ENCODE measurements at regions not wholly inside any gene's neighbourhood (a gene's known extent, or its start where the extent isn't known, plus 50 kb on each side); places are given as distances from the start of the nearest gene placed in this dataset.

GRCh38 chr21:19123053-19123452 lies 719.5 kb upstream of the TMPRSS15 start:
- Histone ChIP-seq H3K4me3 (no peak overlapping the region), H3K27me3 (no peaks in the 10 kb centered on the region), H3K9me3 (no peaks in the 10 kb centered on the region), H3K36me3 (no peaks in the 10 kb centered on the region), H3K4me1 (no peaks in the 10 kb centered on the region), H3K27ac (no peak overlapping the region)
- TF ChIP-seq, protein P1, sequence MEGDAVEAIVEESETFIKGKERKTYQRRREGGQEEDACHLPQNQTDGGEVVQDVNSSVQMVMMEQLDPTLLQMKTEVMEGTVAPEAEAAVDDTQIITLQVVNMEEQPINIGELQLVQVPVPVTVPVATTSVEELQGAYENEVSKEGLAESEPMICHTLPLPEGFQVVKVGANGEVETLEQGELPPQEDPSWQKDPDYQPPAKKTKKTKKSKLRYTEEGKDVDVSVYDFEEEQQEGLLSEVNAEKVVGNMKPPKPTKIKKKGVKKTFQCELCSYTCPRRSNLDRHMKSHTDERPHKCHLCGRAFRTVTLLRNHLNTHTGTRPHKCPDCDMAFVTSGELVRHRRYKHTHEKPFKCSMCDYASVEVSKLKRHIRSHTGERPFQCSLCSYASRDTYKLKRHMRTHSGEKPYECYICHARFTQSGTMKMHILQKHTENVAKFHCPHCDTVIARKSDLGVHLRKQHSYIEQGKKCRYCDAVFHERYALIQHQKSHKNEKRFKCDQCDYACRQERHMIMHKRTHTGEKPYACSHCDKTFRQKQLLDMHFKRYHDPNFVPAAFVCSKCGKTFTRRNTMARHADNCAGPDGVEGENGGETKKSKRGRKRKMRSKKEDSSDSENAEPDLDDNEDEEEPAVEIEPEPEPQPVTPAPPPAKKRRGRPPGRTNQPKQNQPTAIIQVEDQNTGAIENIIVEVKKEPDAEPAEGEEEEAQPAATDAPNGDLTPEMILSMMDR (IDR thresholded peaks at IDR 0.05), result no peak
- no peak for DNase-seq (ENCODE audit: low spot score)

DNA sequence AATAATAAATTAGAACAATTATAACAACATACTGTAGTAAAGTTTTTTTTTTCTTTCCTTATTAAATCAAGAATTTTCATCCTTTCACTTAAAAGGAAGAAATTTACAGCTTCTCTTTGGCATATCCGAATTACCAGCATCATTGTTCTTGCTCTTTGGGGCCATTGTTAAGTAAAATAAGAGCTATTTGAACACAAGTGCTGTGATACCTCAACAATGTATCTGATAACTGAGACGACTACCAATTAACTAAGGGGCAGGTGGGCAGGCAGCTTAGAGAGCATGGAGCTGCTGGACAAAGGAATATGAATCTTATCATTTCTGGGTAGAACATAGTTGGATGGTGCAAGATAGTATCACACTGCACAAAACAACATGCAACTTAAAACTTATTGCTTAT lies 719.9 kb upstream of the TMPRSS15 start:
- Histone ChIP-seq H3K9me3 (no peaks in the 10 kb centered on the region), H3K4me1 (no peaks in the 10 kb centered on the region), H3K27ac (no peak overlapping the region), H3K36me3 (no peaks in the 10 kb centered on the region), H3K27me3 (no peaks in the 10 kb centered on the region), H3K4me3 (no peak overlapping the region)
- TF ChIP-seq, protein P1 (IDR thresholded peaks at IDR 0.05), result no peak
- no peak for DNase-seq (ENCODE audit: low spot score)

GRCh38 chr21:19124691-19125090 lies 721.1 kb upstream of the TMPRSS15 start:
- TF ChIP-seq, protein P1 (IDR thresholded peaks at IDR 0.05), result no peak
- Histone ChIP-seq H3K4me3 (no peak overlapping the region), H3K27ac (no peak overlapping the region), H3K4me1 (no peaks in the 10 kb centered on the region), H3K9me3 (no peaks in the 10 kb centered on the region), H3K36me3 (no peaks in the 10 kb centered on the region), H3K27me3 (no peaks in the 10 kb centered on the region)
- DNase-seq (ENCODE audit: low spot score), result no peak

DNA sequence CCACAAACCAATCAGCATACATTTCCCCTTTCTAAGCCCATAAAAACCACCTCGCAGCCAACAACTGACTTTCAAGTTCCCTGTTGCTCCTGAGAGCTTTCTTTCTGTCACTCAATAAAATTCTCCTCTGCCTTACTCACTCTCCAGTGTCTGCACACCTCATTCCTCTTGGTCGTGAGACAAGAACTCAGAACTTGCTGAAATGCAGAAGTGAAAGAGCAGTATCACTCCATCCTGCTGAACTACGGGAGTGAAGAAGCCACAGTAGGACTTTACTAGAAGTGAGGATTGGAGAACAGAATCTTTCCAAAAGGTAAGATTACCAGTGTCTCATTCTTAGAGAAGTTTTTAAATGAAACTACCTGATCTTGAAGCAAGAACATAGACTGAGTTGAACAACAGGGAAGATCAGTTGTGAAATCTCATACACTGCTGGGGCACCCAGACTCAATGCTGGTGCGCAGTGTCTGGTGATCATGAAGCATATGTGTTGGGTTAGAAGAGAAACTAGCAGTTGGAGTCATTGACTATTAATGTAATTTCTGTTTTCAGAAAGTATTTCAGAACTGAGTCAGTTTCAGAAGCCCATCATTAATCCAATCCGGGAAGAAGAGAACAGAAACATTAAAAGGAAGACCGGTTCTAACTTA lies 726.9 kb upstream of the TMPRSS15 start:
- H3K27me3 ChIP-seq, result no peaks in the 10 kb centered on the region
- no peak overlapping the region for H3K27ac ChIP-seq
- DNase-seq (ENCODE audit: low spot score), result no peak
- H3K36me3 ChIP-seq, result no peaks in the 10 kb centered on the region
- TF ChIP-seq, protein P1 (IDR thresholded peaks at IDR 0.05), result no peak
- no peak overlapping the region for H3K4me3 ChIP-seq
- no peaks in the 10 kb centered on the region for H3K4me1 ChIP-seq
- no peaks in the 10 kb centered on the region for H3K9me3 ChIP-seq

- H3K4me1 ChIP-seq, result no peaks in the 10 kb centered on the region
- DNase-seq (ENCODE audit: low spot score), result no peak
- no peak overlapping the region for H3K27ac ChIP-seq
- H3K4me3 ChIP-seq, result no peak overlapping the region
- H3K9me3 ChIP-seq, result no peaks in the 10 kb centered on the region
- H3K27me3 ChIP-seq, result no peaks in the 10 kb centered on the region
- H3K36me3 ChIP-seq, result no peaks in the 10 kb centered on the region
- TF ChIP-seq, protein P1 (IDR thresholded peaks at IDR 0.05), result no peak
Observed at GRCh38 chr21:19141511-19141910, 737.9 kb upstream of the TMPRSS15 start.

DNA sequence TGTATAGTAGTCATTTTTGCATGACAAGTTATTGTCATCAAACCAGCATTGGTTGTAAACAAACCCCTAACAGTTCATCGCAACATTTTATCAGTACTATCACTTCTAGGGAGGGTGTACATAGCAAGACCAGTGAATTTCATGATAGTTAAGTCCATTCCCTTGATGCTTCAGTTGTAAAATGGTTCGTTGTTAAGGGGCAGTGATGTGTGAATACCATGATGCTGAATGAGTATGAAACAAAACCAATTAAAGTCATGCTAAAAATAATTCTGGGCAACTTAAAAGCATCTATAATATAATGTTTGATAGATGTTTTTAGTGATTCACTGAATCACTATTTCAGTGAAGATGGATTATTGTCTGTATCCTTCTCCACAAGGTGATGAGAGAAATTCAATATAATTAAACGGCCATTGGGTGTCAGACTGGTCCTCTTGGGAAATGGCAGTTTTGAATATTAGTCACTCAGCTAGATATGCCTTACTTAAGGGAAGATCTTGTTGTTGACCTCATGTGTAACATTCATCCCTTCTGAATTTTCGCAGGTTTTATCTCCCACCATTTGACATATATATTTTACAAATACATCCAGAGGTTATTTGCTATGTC lies 742.2 kb upstream of the TMPRSS15 start:
- TF ChIP-seq, protein P1 (IDR thresholded peaks at IDR 0.05), result no peak
- Histone ChIP-seq H3K9me3 (no peaks in the 10 kb centered on the region), H3K36me3 (no peaks in the 10 kb centered on the region)

More for the DNA sequence above, 742.2 kb upstream of the TMPRSS15 start:
- H3K4me1 ChIP-seq, result no peaks in the 10 kb centered on the region
- DNase-seq (ENCODE audit: low spot score), result no peak
- no peak overlapping the region for H3K4me3 ChIP-seq
- no peak overlapping the region for H3K27ac ChIP-seq
- no peaks in the 10 kb centered on the region for H3K27me3 ChIP-seq

All from right atrium auricular region (tissue), 2 donors.